CD4-positive, alpha-beta T cell (primary cell): ENCODE measurements at regions not wholly inside any gene's neighbourhood (a gene's known extent, or its start where the extent isn't known, plus 50 kb on each side); places are given as distances from the start of the nearest gene placed in this dataset.

Source experiments
- ATAC-seq: fragments of 200-7000 bp; cut with Tn5 transposase; one replicate; pipeline ENCODE4 v1.10.0; 2022; ENCODE audit warnings: mild to moderate bottlenecking; ENCODE audit not compliant: poor library complexity
- CTCF ChIA-PET: fragments of 350-600 bp; sonication (Branson Sonifier 250); formaldehyde crosslinking; loops from one replicate; lab custom pipeline; 2021; ENCODE audit warnings: antibody characterized with exemption, inconsistent platforms; lab: Charles Lee
- POLR2A ChIA-PET: fragments of 350-600 bp; sonication (Branson Sonifier 250); formaldehyde crosslinking; loops from one replicate; lab custom pipeline; 2021; ENCODE audit warnings: antibody characterized with exemption, inconsistent platforms; lab: Charles Lee
- DNase-seq, 14 experiments: peaks; one replicate each; pipeline ENCODE4 v3.0.0-alpha.2; 2013 to 2020; ENCODE audit warnings: mixed read lengths in 2 of 14
- H3K27ac ChIP-seq, 2 donors: one replicate each; pipeline versions ENCODE4 v1.5.1 to v1.7.0; 2013; ENCODE audit warnings: low read length in 2 of 2, low read depth in 1 of 2, mild to moderate bottlenecking in 1 of 2
- H3K27me3 ChIP-seq, 2 experiments: 1 replicate in 1 of 2; 2 replicates in 1 of 2; pipeline versions ENCODE4 v1.6.1 to v1.7.0; 2013; ENCODE audit warnings: low read length in 2 of 2, control low read depth in 1 of 2, mild to moderate bottlenecking in 1 of 2, moderate library complexity in 1 of 2; ENCODE audit not compliant: insufficient read depth in 2 of 2, control insufficient read depth in 1 of 2
- H3K36me3 ChIP-seq: one replicate; pipeline ENCODE4 v1.6.1; 2013; ENCODE audit warnings: low read length, control low read depth; ENCODE audit not compliant: insufficient read depth
- H3K4me1 ChIP-seq: one replicate; pipeline ENCODE4 v1.6.1; 2013; ENCODE audit warnings: low read length, control low read depth; ENCODE audit not compliant: insufficient read depth
- H3K4me3 ChIP-seq: one replicate; pipeline ENCODE4 v1.5.1; 2013; ENCODE audit warnings: mild to moderate bottlenecking, low read length, moderate library complexity
- H3K9me3 ChIP-seq, 2 experiments: 1 replicate in 1 of 2; 2 replicates in 1 of 2; pipeline versions ENCODE4 v1.6.1 to v1.7.0; 2013; ENCODE audit warnings: low read length in 2 of 2, mild to moderate bottlenecking in 2 of 2, control low read depth in 1 of 2, moderate library complexity in 1 of 2; ENCODE audit not compliant: control insufficient read depth in 1 of 2, insufficient read depth in 1 of 2
- H3K27ac Mint-ChIP-seq: one replicate; pipeline ENCODE4 v1.8.0; 2020; ENCODE audit warnings: mixed read lengths
- H3K27me3 Mint-ChIP-seq: one replicate; pipeline ENCODE4 v1.8.0; 2021; ENCODE audit warnings: mixed read lengths
- H3K36me3 Mint-ChIP-seq: one replicate; pipeline ENCODE4 v1.8.0; 2021; ENCODE audit warnings: low read depth, mixed read lengths
- H3K4me1 Mint-ChIP-seq: one replicate; pipeline ENCODE4 v1.8.0; 2021; ENCODE audit warnings: low read depth, mixed read lengths
- H3K4me3 Mint-ChIP-seq: one replicate; pipeline ENCODE4 v1.8.0; 2020; ENCODE audit warnings: mild to moderate bottlenecking, mixed read lengths
- H3K9me3 Mint-ChIP-seq: one replicate; pipeline ENCODE4 v1.8.0; 2020; ENCODE audit warnings: mixed read lengths
- CTCF ChIP-seq: fragments of 200-600 bp; IDR thresholded peaks from one replicate; pipeline ENCODE4 v1.8.0; 2022; ENCODE audit warnings: antibody characterized with exemption, mild to moderate bottlenecking
- intact Hi-C, 2 experiments: fragments of 100-400 bp; cut with DNase I in 1 of 2; cut with micrococcal nuclease in 1 of 2; formaldehyde crosslinking; loops; one replicate each; pipeline versions ENCODE4 v1.15.1 to v1.9.0; 2023 to 2025; cut with DNase I, micrococcal nuclease

- H3K4me3 ChIP-seq, result no peak overlapping the region
- no peak for DNase-seq
- H3K9me3 ChIP-seq, result peaks cover 0 to 5% of the 10 kb centered on the region in 2 experiments
- no peaks in the 10 kb centered on the region for H3K27me3 Mint-ChIP-seq
- no peak for TF ChIP-seq CTCF
- H3K36me3 Mint-ChIP-seq, result no peaks in the 10 kb centered on the region
- no peaks in the 10 kb centered on the region for H3K36me3 ChIP-seq
- no peaks in the 10 kb centered on the region for H3K27me3 ChIP-seq
- no peak overlapping the region for H3K4me3 Mint-ChIP-seq
- peaks cover 9% of the 10 kb centered on the region for H3K9me3 Mint-ChIP-seq
- ChIA-PET CTCF (no interaction called here), POLR2A (no interaction called here)
- no peak overlapping the region for H3K27ac ChIP-seq
- H3K27ac Mint-ChIP-seq, result no peak overlapping the region
- ATAC-seq, result no peak
- no peaks in the 10 kb centered on the region for H3K4me1 ChIP-seq
- H3K4me1 Mint-ChIP-seq, result no peaks in the 10 kb centered on the region
- intact Hi-C loops, result no loop called here
Observed at GRCh38 chr13:53442979-53443378, 414.4 kb downstream of the OLFM4 start.

GRCh38 chr13:53445686-53446085 is 417.1 kb downstream of the OLFM4 start:
- ATAC-seq, result no peak

GRCh38 chr13:53447456-53447855 is 418.8 kb downstream of the OLFM4 start:
- peaks cover 10 to 16% of the 10 kb centered on the region in 2 experiments for H3K9me3 ChIP-seq
- TF ChIP-seq CTCF, result no peak
- H3K4me3 Mint-ChIP-seq, result no peak overlapping the region

More at GRCh38 chr13:53445686-53446085, 417.1 kb downstream of the OLFM4 start:
- Mint-ChIP-seq H3K9me3 (peaks cover 22% of the 10 kb centered on the region), H3K4me1 (no peaks in the 10 kb centered on the region), H3K27me3 (no peaks in the 10 kb centered on the region), H3K27ac (no peak overlapping the region), H3K36me3 (no peaks in the 10 kb centered on the region), H3K4me3 (no peak overlapping the region)
- Histone ChIP-seq H3K36me3 (no peaks in the 10 kb centered on the region), H3K4me1 (no peaks in the 10 kb centered on the region), H3K27me3 (no peaks in the 10 kb centered on the region), H3K27ac (no peak overlapping the region), H3K4me3 (no peak overlapping the region), H3K9me3 (peaks cover 7% of the 10 kb centered on the region in 2 experiments)
- intact Hi-C loops, result no loop called here
- ChIA-PET CTCF (no interaction called here), POLR2A (no interaction called here)
- no peak for TF ChIP-seq CTCF
- no peak for DNase-seq

More at GRCh38 chr13:53447456-53447855, 418.8 kb downstream of the OLFM4 start:
- no peak for ATAC-seq
- Histone ChIP-seq H3K27me3 (no peaks in the 10 kb centered on the region), H3K4me3 (no peak overlapping the region), H3K4me1 (no peaks in the 10 kb centered on the region), H3K36me3 (no peaks in the 10 kb centered on the region), H3K27ac (no peak overlapping the region)
- intact Hi-C loops, result no loop called here
- POLR2A ChIA-PET, result no interaction called here
- Mint-ChIP-seq H3K4me1 (no peaks in the 10 kb centered on the region), H3K27ac (no peak overlapping the region), H3K27me3 (no peaks in the 10 kb centered on the region), H3K9me3 (peaks cover 24% of the 10 kb centered on the region), H3K36me3 (no peaks in the 10 kb centered on the region)
- no peak for DNase-seq
- CTCF ChIA-PET, result no interaction called here
